ENCODE measurements at regions not wholly inside any gene's neighbourhood (a gene's known extent, or its start where the extent isn't known, plus 50 kb on each side); places are given as distances from the start of the nearest gene placed in this dataset.
"Not testable (repeated sequence)": the region's sequence is repeated elsewhere in the genome, so short reads cannot be mapped to it uniquely, and the experiment has no call there.

- DNase-seq (ENCODE audit: low spot score), result no peak
Measured at GRCh38 chr10:128579280-128579865, 453.1 kb upstream of the MKI67 start.

GRCh38 chr10:128579901-128580300, 453.7 kb upstream of the MKI67 start:
- DNase-seq (ENCODE audit: low spot score), result no peak

DNA sequence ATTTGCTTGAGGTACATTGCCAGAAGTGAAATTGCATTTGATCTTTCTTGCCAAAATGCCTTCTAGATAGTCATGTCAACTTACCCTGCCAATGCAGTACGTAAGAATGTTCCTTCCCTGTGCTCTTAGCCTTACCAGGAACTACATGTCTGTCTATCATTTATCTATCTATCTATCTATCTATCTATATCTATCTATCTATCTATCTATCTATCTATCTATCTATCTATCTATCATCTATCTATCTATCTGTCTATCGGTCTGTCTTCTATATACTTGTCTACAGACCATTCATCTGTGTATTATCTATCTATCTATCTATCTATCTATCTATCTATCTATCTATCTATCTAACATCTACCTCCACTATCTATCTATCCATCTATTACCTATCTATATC, 456.9 kb upstream of the MKI67 start:
- DNase-seq (ENCODE audit: low spot score), result not testable (repeated sequence)

DNA sequence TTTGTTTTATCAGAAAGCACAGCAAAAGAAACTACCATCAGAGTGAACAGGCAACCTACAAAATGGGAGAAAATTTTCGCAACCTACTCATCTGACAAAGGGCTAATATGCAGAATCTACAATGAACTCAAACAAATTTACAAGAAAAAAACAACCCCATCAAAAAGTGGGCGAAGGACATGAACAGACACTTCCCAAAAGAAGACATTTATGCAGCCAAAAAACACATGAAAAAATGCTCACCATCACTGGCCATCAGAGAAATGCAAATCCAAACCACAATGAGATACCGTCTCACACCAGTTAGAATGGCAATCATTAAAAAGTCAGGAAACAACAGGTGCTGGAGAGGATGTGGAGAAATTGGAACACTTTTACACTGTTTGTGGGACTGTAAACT, 460.4 kb upstream of the MKI67 start:
- DNase-seq (ENCODE audit: low spot score), result not testable (repeated sequence)

DNA sequence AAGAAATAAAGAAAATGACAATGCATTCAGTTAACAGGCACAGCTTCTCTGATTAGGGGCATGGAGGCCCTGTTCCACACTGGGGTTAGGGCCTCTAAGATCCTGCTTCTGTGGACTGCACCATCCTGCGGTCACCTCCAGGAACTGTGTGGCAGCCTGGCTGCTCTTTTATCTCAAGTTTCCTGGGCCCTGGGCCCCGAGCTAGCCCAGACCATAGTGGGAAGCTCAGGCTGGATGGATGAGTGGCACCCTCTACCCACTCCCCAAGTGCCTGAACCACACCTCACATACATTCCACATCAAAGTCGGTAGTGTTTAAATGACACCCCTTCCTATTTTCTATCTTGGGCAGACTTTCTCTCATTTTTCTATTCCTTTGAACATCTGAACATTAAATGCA, 461.5 kb upstream of the MKI67 start:
- DNase-seq (ENCODE audit: low spot score), result no peak

DNA sequence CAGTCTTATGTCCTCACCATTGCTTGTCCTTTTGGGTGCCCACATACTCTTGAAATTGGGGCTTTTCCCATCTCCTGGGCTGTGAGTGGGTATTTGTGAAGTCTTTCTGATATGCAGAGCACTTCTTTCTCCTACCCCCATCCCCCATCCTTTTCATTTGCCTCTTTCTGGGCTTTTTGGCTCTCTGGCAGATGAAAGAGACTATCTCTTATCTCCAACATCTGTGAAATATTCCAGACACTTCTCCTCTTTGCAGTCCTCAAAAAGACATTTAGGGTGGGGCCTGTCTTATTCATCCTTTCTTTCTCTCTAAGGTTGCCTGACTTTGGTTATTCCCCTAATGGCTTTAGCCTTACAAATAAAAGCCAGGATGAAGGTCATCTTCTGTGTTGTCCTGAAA, 462.2 kb upstream of the MKI67 start:
- DNase-seq (ENCODE audit: low spot score), result no peak

DNA sequence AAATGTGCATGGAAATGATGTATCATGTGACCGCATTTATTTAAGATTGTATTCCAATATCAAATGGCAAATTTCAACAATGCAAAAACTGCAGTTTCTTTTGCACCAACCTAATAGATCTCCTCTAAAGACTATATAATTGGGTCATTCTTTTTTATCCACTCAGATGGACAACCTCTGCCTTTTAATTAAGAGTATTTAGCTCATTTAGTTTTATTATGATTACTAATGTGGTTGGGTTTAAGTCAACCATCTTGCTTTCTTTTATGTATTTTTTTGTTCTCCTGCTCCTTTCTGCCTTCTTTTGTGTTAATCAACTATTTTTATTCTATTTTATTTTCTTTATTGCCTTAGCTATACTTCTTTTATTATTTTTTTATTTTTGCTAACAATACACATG, 468.5 kb upstream of the MKI67 start:
- no peak for DNase-seq (ENCODE audit: low spot score)

DNA sequence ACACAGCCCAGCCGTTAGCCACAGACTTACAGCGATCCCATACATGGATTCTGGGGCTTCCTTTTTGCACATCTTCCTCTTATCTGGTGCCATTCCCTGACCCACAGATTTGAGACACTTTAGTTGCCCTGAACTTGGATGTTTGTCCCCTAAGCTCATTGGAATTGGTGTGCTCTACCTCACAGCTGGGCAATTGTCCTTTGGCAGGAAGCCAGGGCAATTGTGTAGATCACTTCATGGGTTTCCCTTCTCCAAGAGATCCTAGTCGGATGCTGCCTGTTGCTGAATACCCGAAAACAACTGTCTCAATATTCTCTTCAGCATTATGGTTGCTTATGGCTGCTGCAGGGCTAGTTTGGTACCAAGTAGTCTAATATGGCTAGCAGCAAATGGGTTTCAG, 470.7 kb upstream of the MKI67 start:
- DNase-seq (ENCODE audit: low spot score), result no peak

DNA sequence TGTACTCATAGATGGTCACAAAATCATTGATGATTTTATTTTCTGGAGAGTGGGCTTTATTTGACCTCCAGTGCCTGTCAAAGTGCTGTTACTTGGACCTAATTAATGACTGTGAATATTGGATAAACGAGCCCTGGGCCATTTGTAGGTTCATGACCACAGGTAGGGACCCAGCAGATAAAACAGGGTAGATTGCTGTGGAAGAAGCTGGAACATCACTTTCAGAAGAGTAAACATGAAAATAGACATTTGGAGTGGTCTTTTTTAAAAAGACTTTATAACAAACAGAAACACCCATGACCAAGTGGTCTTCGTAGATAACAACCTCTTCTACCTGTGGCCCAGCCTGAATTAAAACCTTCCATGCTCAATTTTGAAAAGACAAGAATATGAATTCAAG, 472.8 kb upstream of the MKI67 start:
- no peak for DNase-seq (ENCODE audit: low spot score)

GRCh38 chr10:128599538-128599937, 473.3 kb upstream of the MKI67 start:
- no peak for DNase-seq (ENCODE audit: low spot score)

- DNase-seq (ENCODE audit: low spot score), result no peak
Measured at GRCh38 chr10:128602183-128602582, 476.0 kb upstream of the MKI67 start.

DNA sequence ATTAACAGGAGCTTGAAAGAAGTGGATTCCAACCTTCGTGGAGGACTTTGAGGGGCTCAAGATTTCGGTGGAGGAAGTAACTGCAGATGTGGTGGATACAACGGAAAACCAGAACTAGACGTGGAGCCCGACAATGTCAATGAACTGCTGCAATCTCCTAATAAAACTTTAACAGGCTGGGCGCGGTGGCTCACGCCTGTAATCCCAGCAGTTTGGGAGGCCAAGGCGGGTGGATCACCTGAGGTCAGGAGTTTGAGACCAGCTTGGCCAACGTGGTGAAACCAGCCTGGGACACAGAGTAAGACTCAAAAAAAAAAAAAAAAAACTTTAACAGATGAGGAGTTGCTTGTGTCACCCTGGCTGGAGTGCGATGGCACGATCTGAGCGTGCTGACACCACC, 477.8 kb upstream of the MKI67 start:
- DNase-seq (ENCODE audit: low spot score), result no peak

DNA sequence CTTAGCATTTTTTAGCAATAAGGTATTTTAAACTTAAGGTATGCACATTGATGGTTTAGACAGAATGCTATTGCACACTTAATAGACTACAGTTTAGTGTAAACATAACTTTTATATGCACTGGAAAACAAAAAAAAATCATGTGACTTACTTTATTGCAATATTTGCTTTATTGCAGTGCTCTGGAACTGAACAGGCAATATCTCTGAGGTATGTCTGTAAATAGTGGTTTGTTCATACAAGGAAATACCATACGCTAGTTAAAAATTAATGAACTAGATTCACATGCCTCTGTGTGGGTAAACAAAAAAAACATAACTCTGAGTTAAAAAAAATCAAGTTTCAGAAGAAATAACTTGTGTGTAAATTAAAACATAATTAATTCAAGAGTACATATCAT, 479.0 kb upstream of the MKI67 start:
- DNase-seq (ENCODE audit: low spot score), result no peak

GRCh38 chr10:128606055-128606454, 479.8 kb upstream of the MKI67 start:
- DNase-seq (ENCODE audit: low spot score), result no peak

- DNase-seq (ENCODE audit: low spot score), result no peak
Measured at GRCh38 chr10:128608791-128609190, 482.6 kb upstream of the MKI67 start.

DNA sequence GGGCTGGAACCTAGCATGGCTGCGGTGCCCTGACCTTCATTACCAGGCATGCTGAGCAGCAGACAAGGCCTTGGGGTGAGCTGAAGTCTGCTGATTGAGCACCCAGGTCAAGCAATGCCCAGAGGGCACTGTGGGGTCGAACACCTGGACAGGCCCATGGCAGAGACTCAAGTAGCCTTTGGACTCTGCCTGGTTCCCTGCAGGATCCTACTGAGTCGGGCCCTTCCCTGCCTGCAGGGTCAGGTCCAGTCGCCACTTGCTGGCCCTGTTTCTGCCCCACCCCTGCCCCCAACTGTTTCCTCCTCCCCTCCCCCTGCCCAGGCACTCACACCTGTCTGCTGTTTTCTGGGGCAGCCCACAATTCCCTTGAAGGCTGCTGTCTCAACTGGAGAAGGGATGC, 483.2 kb upstream of the MKI67 start:
- no peak for DNase-seq (ENCODE audit: low spot score)

GRCh38 chr10:128610113-128610512, 483.9 kb upstream of the MKI67 start:
- DNase-seq (ENCODE audit: low spot score), result no peak

GRCh38 chr10:128612195-128612594, 486.0 kb upstream of the MKI67 start:
- no peak for DNase-seq (ENCODE audit: low spot score)

- DNase-seq (ENCODE audit: low spot score), result no peak
Measured at GRCh38 chr10:128612631-128613030, 486.4 kb upstream of the MKI67 start.

- no peak for DNase-seq (ENCODE audit: low spot score)
Measured at GRCh38 chr10:128614016-128614605, 487.9 kb upstream of the MKI67 start.

DNA sequence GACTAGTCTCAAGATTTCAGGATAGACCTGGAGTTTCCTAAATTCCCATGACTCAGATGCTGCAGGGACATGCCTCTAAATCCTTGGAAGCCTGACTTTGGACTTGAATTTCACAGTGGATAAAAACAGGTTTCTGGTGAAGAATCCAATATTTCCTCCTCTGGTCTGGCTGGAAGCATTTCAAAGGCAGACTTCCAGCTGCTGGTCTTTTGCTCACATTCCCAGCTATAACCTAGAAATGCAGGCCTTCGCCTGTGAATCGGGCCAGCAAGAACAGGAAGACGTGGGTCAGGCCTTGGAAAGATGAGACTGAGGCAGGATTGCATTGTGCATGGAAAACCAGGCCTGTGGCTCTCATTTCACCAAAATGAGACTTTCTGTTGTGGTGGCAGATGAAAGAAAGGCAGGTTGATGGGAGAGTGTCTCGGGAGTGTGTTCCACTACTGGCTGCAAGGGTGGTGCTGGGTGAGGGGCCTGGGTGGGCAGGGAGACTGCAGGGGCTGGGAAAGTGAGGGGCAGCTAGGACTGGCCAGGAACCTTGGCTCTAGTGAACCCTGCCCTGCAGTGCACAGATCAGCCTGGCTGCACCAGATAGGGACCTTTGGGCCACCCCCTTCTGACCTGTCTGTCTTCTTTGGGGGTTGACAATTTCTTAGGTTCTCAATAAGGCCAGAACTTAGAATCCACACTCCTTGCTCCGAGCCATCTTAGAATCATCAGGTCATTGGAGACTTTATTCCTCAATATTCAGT, 488.8 kb upstream of the MKI67 start:
- no peak for DNase-seq (ENCODE audit: low spot score)

DNA sequence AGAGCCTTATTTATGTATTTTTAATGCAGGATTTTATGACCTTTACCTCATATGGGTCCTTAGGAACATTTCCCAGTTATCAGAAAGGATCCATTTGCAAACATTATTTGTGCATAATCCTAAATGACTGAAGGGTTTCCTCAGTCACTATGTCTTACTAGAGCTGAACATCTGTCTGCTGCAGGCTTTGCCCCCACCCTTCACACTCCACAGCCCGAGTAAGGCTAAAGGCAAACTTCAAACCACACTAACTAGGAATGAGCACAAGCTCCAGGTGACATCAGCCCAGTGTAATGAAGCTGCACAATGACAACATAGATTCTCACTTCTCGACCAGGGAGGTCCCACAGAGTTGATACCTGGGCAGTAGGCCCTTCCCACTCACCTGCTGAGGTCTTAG, 491.3 kb upstream of the MKI67 start:
- DNase-seq (ENCODE audit: low spot score), result no peak

- DNase-seq (ENCODE audit: low spot score), result no peak
Measured at GRCh38 chr10:128622706-128623105, 496.5 kb upstream of the MKI67 start.

DNA sequence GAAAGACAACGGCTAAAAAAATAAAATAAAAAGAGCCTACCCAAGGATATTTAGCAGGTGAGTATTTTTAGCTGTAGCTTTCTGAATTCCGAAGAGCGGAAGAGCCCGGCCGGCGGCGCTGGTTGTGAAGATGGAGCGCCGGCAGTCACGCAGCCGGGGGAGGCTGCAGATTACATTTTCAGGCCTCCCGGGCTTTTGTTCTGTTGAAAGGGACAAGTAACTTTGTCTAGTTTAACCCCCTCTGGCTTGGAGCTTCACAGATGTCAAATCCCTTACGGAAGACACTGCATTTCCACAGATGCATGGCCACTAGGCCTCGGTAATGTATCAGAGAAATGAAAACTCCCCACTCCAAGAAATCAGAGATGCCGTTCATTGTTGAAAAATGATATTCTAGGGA, 497.6 kb upstream of the MKI67 start:
- DNase-seq (ENCODE audit: low spot score), result no peak
